Gastroesophageal sphincter (tissue), 4 donors: ENCODE measurements at regions not wholly inside any gene's neighbourhood (a gene's known extent, or its start where the extent isn't known, plus 50 kb on each side); places are given as distances from the start of the nearest gene placed in this dataset.

ENCODE experiments used
- ATAC-seq: fragments of 150-250 bp; one replicate; pipeline ENCODE4 v1.9.1; 2016; ENCODE audit warnings: mild to moderate bottlenecking, moderate library complexity
- H3K27ac ChIP-seq, 4 donors: fragments of 200-600 bp; sonication (generic) in 3 of 4; 1 replicate in 3 of 4; 2 replicates in 1 of 4; pipeline ENCODE4 v1.5.1; 2016 to 2019
- H3K27me3 ChIP-seq: fragments of 200-600 bp; sonication (generic); one replicate; pipeline ENCODE4 v1.5.1; 2019
- H3K36me3 ChIP-seq, 2 donors: fragments of 200-600 bp; sonication (generic); one replicate each; pipeline ENCODE4 v1.5.1; 2019; ENCODE audit warnings: control low read depth in 1 of 2
- H3K4me1 ChIP-seq, 3 donors: fragments of 200-600 bp; sonication (generic); 1 replicate in 2 of 3; 2 replicates in 1 of 3; pipeline ENCODE4 v1.5.1; 2016 to 2019; ENCODE audit warnings: control low read depth in 2 of 3
- H3K4me3 ChIP-seq, 2 donors: fragments of 200-600 bp; sonication (generic); one replicate each; pipeline ENCODE4 v1.5.1; 2019; ENCODE audit warnings: mild to moderate bottlenecking in 1 of 2, moderate library complexity in 1 of 2
- H3K9me3 ChIP-seq, 3 donors: fragments of 200-600 bp; sonication (generic); one replicate each; pipeline ENCODE4 v1.5.1; 2017 to 2019; ENCODE audit warnings: control low read depth in 2 of 3
- CTCF ChIP-seq, 4 experiments: fragments of 200-600 bp in 2 of 4; fragments of 450-650 bp in 2 of 4; sonication (generic) in 1 of 4; IDR thresholded peaks; one replicate each; pipeline ENCODE4 v1.5.1; 2017 to 2019; ENCODE audit warnings: antibody characterized with exemption in 4 of 4, mild to moderate bottlenecking in 2 of 4, moderate library complexity in 2 of 4
- EP300 ChIP-seq: sonication (generic); formaldehyde crosslinking; IDR thresholded peaks from one replicate; pipeline ENCODE4 v1.6.1; 2017; ENCODE audit warnings: antibody characterized with exemption, mild to moderate bottlenecking
- POLR2A ChIP-seq, 2 donors: fragments of 450-650 bp; IDR thresholded peaks; one replicate each; pipeline ENCODE4 v1.6.1; 2017; ENCODE audit warnings: antibody characterized with exemption in 2 of 2, mild to moderate bottlenecking in 2 of 2, moderate library complexity in 1 of 2
- POLR2AphosphoS5 ChIP-seq: sonication (generic); formaldehyde crosslinking; IDR thresholded peaks from one replicate; pipeline ENCODE4 v1.6.1; 2017; ENCODE audit warnings: antibody characterized with exemption
- WGBS, 2 donors: methylation state at CpG; one replicate each; pipeline ENCODE4 v1.1.5; 2018; ENCODE audit warnings: low coverage in 1 of 2; 5-methylcytosine and 5-hydroxymethylcytosine counted together

GRCh38 chr2:217207699-217208010 is 347.8 kb upstream of the TNP1 start:
- H3K9me3 ChIP-seq: peaks cover 0 to 5% (median 0%) of the 10 kb centered on the region in 3 donors
- no peaks in the 10 kb centered on the region for H3K36me3 ChIP-seq
- no peak for ATAC-seq
- H3K4me1 ChIP-seq: no peaks in the 10 kb centered on the region
- TF ChIP-seq POLR2A (IDR thresholded peaks at IDR 0.05) (no peak), CTCF (IDR thresholded peaks at IDR 0.05) (no peak), POLR2AphosphoS5 (no peak), EP300 (no peak)
- WGBS, 2 donors: 100% methylated on average over 1 of the region's 7 CpGs; no CpG with 5 or more reads in 1 of the 2 donors
- no peak overlapping the region for H3K27ac ChIP-seq
- no peak overlapping the region for H3K4me3 ChIP-seq
- H3K27me3 ChIP-seq: no peaks in the 10 kb centered on the region

- no peak overlapping the region for H3K4me3 ChIP-seq
- no peaks in the 10 kb centered on the region for H3K27me3 ChIP-seq
- H3K27ac ChIP-seq: no peak overlapping the region
- 85 to 90% methylated on average over 10 to 14 of the region's 14 CpGs for WGBS, 2 donors
- no peaks in the 10 kb centered on the region for H3K4me1 ChIP-seq
- no peak for ATAC-seq
- peaks cover 0 to 5% (median 0%) of the 10 kb centered on the region in 3 donors for H3K9me3 ChIP-seq
- no peak for TF ChIP-seq CTCF (IDR thresholded peaks at IDR 0.05)
- no peaks in the 10 kb centered on the region for H3K36me3 ChIP-seq
Measured at GRCh38 chr2:217206907-217207698, 347.2 kb upstream of the TNP1 start.

GRCh38 chr2:217206016-217206725 is 346.3 kb upstream of the TNP1 start:
- H3K4me3 ChIP-seq: no peak overlapping the region
- TF ChIP-seq POLR2AphosphoS5: no peak
- no peak for TF ChIP-seq CTCF (IDR thresholded peaks at IDR 0.05)
- TF ChIP-seq POLR2A (IDR thresholded peaks at IDR 0.05): no peak
- no peak for TF ChIP-seq EP300
- 71 to 93% methylated on average over 1 to 3 of the region's 3 CpGs for WGBS, 2 donors
- peaks cover 0 to 5% (median 0%) of the 10 kb centered on the region in 3 donors for H3K9me3 ChIP-seq
- no peaks in the 10 kb centered on the region for H3K27me3 ChIP-seq
- H3K27ac ChIP-seq: no peak overlapping the region
- ATAC-seq: no peak
- no peaks in the 10 kb centered on the region for H3K36me3 ChIP-seq
- no peaks in the 10 kb centered on the region for H3K4me1 ChIP-seq

GRCh38 chr2:217204358-217204757 is 344.5 kb upstream of the TNP1 start:
- Histone ChIP-seq H3K9me3 (peaks cover 0 to 5% (median 0%) of the 10 kb centered on the region in 3 donors), H3K4me1 (no peaks in the 10 kb centered on the region), H3K27me3 (no peaks in the 10 kb centered on the region), H3K36me3 (no peaks in the 10 kb centered on the region), H3K27ac (no peak overlapping the region), H3K4me3 (no peak overlapping the region)
- TF ChIP-seq POLR2AphosphoS5: no peak
- TF ChIP-seq POLR2A (IDR thresholded peaks at IDR 0.05): no peak
- TF ChIP-seq EP300: no peak
- TF ChIP-seq CTCF (IDR thresholded peaks at IDR 0.05): no peak
- WGBS, 2 donors: 83% methylated on average over 2 of the region's 2 CpGs; no CpG with 5 or more reads in 1 of the 2 donors
- ATAC-seq: no peak

- TF ChIP-seq POLR2AphosphoS5: no peak
- TF ChIP-seq POLR2A (IDR thresholded peaks at IDR 0.05): no peak
- no peak for TF ChIP-seq EP300
- no peak for TF ChIP-seq CTCF (IDR thresholded peaks at IDR 0.05)
- H3K36me3 ChIP-seq: no peaks in the 10 kb centered on the region
- H3K4me3 ChIP-seq: no peak overlapping the region
- 80 to 100% methylated on average over 2 to 3 of the region's 3 CpGs for WGBS, 2 donors
- ATAC-seq: no peak
- H3K4me1 ChIP-seq: no peaks in the 10 kb centered on the region
- no peak overlapping the region for H3K27ac ChIP-seq
- H3K27me3 ChIP-seq: no peaks in the 10 kb centered on the region
- H3K9me3 ChIP-seq: peaks cover 0 to 5% (median 0%) of the 10 kb centered on the region in 3 donors
Measured at GRCh38 chr2:217203086-217203485, 343.2 kb upstream of the TNP1 start.
